ENCODE measurements at regions not wholly inside any gene's neighbourhood (a gene's known extent, or its start where the extent isn't known, plus 50 kb on each side); places are given as distances from the start of the nearest gene placed in this dataset.

GRCh38 chr9:135397142-135397541 lies 82.4 kb upstream of the PPP1R26 start:
- H3K4me2 ChIP-seq (ENCODE audit: low read depth, low read length): no peak overlapping the region
- no peak overlapping the region for H3K4ac ChIP-seq (ENCODE audit: low read depth, low read length)
- no peak overlapping the region for H2BK15ac ChIP-seq (ENCODE audit: low read depth, low read length)
- no peak overlapping the region for H2AK5ac ChIP-seq (ENCODE audit: low read depth, low read length)
- WGBS, 2 experiments (ENCODE audit: extremely low coverage in 2 of 2, insufficient read length in 1 of 2): 70% methylated on average over 2 of the region's 12 CpGs; no CpG with 5 or more reads in 1 of the 2 experiments
- no peak overlapping the region for H2BK5ac ChIP-seq (ENCODE audit: low read depth, low read length, poor library complexity, severe bottlenecking)
- dilution Hi-C loops (cut with HindIII; ENCODE audit: low sequenced_read_pairs, unreplicated experiment) (no loop called here), intact Hi-C loops (cut with micrococcal nuclease) (no loop called here), in situ Hi-C loops (cut with MboI; ENCODE audit: low sequenced_read_pairs) (no loop called here)
- H3K23ac ChIP-seq (ENCODE audit: low read depth, low read length): no peak overlapping the region
- no peak overlapping the region for H4K8ac ChIP-seq (ENCODE audit: low read depth in 2 of 2, low read length in 2 of 2)
- no peak overlapping the region for H3K9ac ChIP-seq (ENCODE audit: low read depth, low read length)
- no TSS peak for BruUV-seq (replicated peaks)
- ATAC-seq (ENCODE audit: low read depth): no peak
- no peak overlapping the region for H3K4me3 ChIP-seq (ENCODE audit: insufficient read depth, low read depth, low read length)
- CTCF ChIA-PET: no interaction called here
- H3K36me3 ChIP-seq (ENCODE audit: control insufficient read depth, insufficient read depth, low read length): no peaks in the 10 kb centered on the region
- no peaks in the 10 kb centered on the region for H4K20me1 ChIP-seq (ENCODE audit: insufficient read depth, low read length)
- no peak overlapping the region for H3K56ac ChIP-seq (ENCODE audit: extremely low read depth, insufficient read depth, low read length)
- H2BK120ac ChIP-seq (ENCODE audit: low read depth, low read length): no peak overlapping the region
- TF ChIP-seq USF2 (IDR thresholded peaks at IDR 0.05; ENCODE audit: low read depth, low read length) (no peak), POLR2A (IDR thresholded peaks at IDR 0.05; ENCODE audit: low read depth, low read length) (no peak), CEBPB (IDR thresholded peaks at IDR 0.05; ENCODE audit: low read depth, low read length) (no peak), RAD21 (IDR thresholded peaks at IDR 0.05; ENCODE audit: low read length) (no peak), SMC3 (IDR thresholded peaks at IDR 0.05; ENCODE audit: low read depth, low read length) (no peak), RFX5 (IDR thresholded peaks at IDR 0.05; ENCODE audit: low read depth, low read length) (no peak), NFE2L2 (IDR thresholded peaks at IDR 0.05; ENCODE audit: low read depth, low read length) (no peak), RCOR1 (IDR thresholded peaks at IDR 0.05; ENCODE audit: insufficient replicate concordance, low read length) (no peak), MAFK (IDR thresholded peaks at IDR 0.05; ENCODE audit: low read depth, low read length) (no peak)
- H2BK20ac ChIP-seq (ENCODE audit: low read depth, low read length): no peak overlapping the region
- H4K91ac ChIP-seq (ENCODE audit: insufficient read depth, low read depth, low read length): no peak overlapping the region
- no peak for DNase-seq
- no peaks in the 10 kb centered on the region for H3K27me3 ChIP-seq (ENCODE audit: control insufficient read depth, insufficient read depth, low read length)
- no peaks in the 10 kb centered on the region for H3K4me1 ChIP-seq (ENCODE audit: control insufficient read depth, insufficient read depth, low read length)
- no peaks in the 10 kb centered on the region for H3K9me1 ChIP-seq (ENCODE audit: insufficient read depth, low read length)
- POLR2A ChIA-PET (ENCODE audit: unreplicated experiment): no interaction called here
- no peak overlapping the region for H2AFZ ChIP-seq (replicated peaks; ENCODE audit: low read length, poor library complexity)
- no peak overlapping the region for H3K14ac ChIP-seq (replicated peaks; ENCODE audit: low read depth, low read length)
- peaks cover 39% of the 10 kb centered on the region for H3K9me3 ChIP-seq (ENCODE audit: control insufficient read depth, insufficient read depth, low read length)
- H3K79me1 ChIP-seq (ENCODE audit: low read depth in 1 of 2, low read length in 2 of 2): no peaks in the 10 kb centered on the region
- no peak overlapping the region for H2AK9ac ChIP-seq (replicated peaks; ENCODE audit: low read depth, low read length, poor library complexity)
- H3K18ac ChIP-seq (ENCODE audit: low read depth, low read length): no peak overlapping the region
- H3K27ac ChIP-seq (ENCODE audit: insufficient read depth, low read length): no peak overlapping the region
- no peak overlapping the region for H4K5ac ChIP-seq (ENCODE audit: low read depth, low read length)

All from IMR-90 (cell line).